ENCODE measurements at regions not wholly inside any gene's neighbourhood (a gene's known extent, or its start where the extent isn't known, plus 50 kb on each side); places are given as distances from the start of the nearest gene placed in this dataset.

DNA sequence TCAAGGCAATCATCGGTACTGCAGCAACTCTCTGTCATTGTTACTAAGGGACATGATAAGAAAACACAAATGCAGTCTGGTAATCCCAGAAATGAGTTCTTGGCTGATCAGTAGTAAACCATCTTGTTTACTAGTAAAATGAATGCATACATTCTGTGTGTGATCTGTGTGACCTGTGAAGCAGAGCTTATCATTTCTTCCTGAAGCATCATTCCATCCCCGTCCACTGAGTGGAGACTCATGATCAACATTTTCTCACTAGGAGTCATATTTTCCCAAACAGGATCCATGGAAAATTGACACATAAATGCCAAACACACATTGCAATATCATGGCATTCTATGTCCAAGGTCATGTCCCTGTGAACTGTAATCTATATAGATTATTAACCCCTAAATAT, 226.1 kb downstream of the ANKRD50 start:
- 100% methylated on average over 2 of the region's 2 CpGs for WGBS (ENCODE audit: insufficient coverage, low lambda C conversion rate)
- no peaks in the 10 kb centered on the region for H3K9me3 ChIP-seq (ENCODE audit: control insufficient read depth, low read depth, low read length)

DNA sequence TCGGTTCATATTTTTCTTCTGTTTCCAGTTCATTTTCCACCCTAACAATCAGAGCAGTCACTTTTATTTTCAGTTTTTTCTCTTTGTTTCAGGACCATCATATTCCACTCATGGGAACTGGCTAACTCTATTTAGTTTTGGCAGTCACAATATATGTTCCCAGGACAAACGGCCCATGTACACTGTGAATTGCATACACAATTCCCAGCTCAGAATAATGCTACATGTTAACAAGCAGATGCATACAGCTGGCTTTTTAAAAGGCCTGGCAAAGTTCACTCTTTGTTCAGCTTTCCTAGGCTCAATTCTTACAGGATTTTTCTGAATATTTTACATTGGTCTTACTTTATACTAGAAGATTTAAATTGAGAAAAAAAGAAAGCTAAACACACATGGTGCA, 224.9 kb downstream of the ANKRD50 start:
- H3K36me3 ChIP-seq (ENCODE audit: control insufficient read depth, insufficient read depth, low read length), result no peaks in the 10 kb centered on the region
- H3K27ac ChIP-seq (ENCODE audit: low read length), result no peak overlapping the region
- H3K4me1 ChIP-seq (ENCODE audit: control insufficient read depth, insufficient read depth, low read length), result no peaks in the 10 kb centered on the region
- H3K9me3 ChIP-seq (ENCODE audit: control insufficient read depth, low read depth, low read length), result no peaks in the 10 kb centered on the region
- DNase-seq, result no peak
- no peaks in the 10 kb centered on the region for H3K27me3 ChIP-seq (ENCODE audit: control insufficient read depth, insufficient read depth, low read length)
- no peak overlapping the region for H3K4me3 ChIP-seq (ENCODE audit: low read length)
- WGBS (ENCODE audit: insufficient coverage, low lambda C conversion rate), result 100% methylated on average over 1 of the region's 2 CpGs

More for the DNA sequence above, 226.1 kb downstream of the ANKRD50 start:
- no peak overlapping the region for H3K27ac ChIP-seq (ENCODE audit: low read length)
- no peaks in the 10 kb centered on the region for H3K4me1 ChIP-seq (ENCODE audit: control insufficient read depth, insufficient read depth, low read length)
- H3K4me3 ChIP-seq (ENCODE audit: low read length), result no peak overlapping the region
- H3K36me3 ChIP-seq (ENCODE audit: control insufficient read depth, insufficient read depth, low read length), result no peaks in the 10 kb centered on the region
- H3K27me3 ChIP-seq (ENCODE audit: control insufficient read depth, insufficient read depth, low read length), result no peaks in the 10 kb centered on the region
- no peak for DNase-seq

DNA sequence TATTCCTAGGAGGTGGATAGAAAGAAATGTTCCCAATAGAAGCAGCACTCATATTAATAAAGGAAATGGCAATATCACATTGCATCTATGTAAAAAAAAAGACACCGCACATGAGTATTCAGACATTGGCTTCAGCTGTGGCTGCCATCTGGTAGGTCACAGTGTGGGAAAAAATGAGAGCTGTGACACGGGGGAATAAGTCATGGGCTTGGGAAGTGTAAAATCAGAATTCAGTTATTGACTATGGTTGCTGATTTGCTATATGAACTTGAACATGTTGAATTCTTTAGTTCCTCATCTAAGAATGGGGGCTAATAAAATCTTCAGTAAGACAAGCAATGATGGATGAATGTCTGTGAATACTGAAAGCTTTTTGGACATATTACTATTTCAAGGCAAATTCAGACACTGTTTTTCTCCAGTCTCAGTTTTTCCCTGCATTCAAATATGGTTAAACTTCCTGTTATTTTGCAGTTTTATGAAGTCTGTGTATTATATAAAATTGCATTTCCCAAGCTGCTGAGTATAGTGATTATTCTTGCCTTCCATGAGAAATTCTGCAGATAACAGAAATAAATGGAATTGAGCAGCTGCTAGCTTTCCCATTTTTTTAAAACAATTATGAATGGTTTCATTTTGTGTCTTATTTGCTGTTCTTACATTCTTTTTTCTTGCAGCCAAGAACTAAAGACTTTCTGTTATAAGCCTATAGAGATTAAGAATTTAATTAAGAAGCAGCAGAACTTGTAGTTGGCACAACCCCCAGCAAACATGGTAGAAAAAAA, 221.0 kb downstream of the ANKRD50 start:
- Histone ChIP-seq H3K36me3 (ENCODE audit: control insufficient read depth, insufficient read depth, low read length) (no peaks in the 10 kb centered on the region), H3K4me3 (ENCODE audit: low read length) (no peak overlapping the region), H3K27ac (ENCODE audit: low read length) (no peak overlapping the region), H3K27me3 (ENCODE audit: control insufficient read depth, insufficient read depth, low read length) (no peaks in the 10 kb centered on the region), H3K9me3 (ENCODE audit: control insufficient read depth, low read depth, low read length) (no peaks in the 10 kb centered on the region), H3K4me1 (ENCODE audit: control insufficient read depth, insufficient read depth, low read length) (no peaks in the 10 kb centered on the region)
- no peak for DNase-seq
- 100% methylated on average over 1 of the region's 2 CpGs for WGBS (ENCODE audit: insufficient coverage, low lambda C conversion rate)

DNA sequence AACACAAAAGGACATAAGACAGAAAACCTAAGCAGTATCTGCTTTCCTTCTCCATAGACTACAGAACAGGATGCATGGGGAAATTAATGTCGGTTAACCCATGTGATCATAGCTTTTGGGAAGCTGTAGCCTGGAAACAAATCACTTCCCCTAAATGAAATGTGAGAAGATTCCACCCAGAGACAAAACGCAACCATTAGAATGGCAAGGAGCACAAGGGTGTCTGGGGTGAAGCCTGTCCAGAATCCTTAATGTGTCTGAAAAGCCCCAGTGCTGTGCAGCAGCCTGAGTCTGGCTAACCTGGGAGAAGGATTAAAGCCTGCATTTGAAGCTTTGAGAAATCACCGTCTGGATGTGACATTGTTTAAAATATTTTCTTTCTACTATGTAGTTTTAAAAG, 213.3 kb downstream of the ANKRD50 start:
- H3K36me3 ChIP-seq (ENCODE audit: control insufficient read depth, insufficient read depth, low read length), result no peaks in the 10 kb centered on the region
- H3K4me1 ChIP-seq (ENCODE audit: control insufficient read depth, insufficient read depth, low read length), result no peaks in the 10 kb centered on the region
- WGBS (ENCODE audit: insufficient coverage, low lambda C conversion rate), result 67% methylated on average over 1 of the region's 3 CpGs
- peak in 1 of 2 donors; percentile 12 for DNase-seq
- no peak overlapping the region for H3K4me3 ChIP-seq (ENCODE audit: low read length)
- no peak overlapping the region for H3K27ac ChIP-seq (ENCODE audit: low read length)
- no peaks in the 10 kb centered on the region for H3K9me3 ChIP-seq (ENCODE audit: control insufficient read depth, low read depth, low read length)
- no peaks in the 10 kb centered on the region for H3K27me3 ChIP-seq (ENCODE audit: control insufficient read depth, insufficient read depth, low read length)

DNA sequence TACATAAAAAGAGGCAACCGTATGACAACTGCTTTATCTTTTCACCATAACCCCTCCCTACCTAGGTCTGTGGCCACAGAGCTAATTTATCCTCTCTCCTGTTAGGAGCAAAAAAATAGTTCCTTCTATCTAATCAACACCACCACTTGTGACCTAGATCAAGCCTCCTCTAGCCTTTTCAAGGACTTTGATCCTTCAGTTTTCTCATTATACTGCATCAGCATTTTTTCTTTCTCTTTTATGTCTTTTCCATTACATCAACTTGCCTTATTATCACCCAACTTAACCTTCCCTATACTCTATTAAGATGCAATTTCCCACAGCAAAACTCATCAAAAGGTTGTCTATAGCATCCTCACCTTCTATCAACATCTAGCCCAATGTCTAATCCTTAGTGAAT, 211.0 kb downstream of the ANKRD50 start:
- H3K4me1 ChIP-seq (ENCODE audit: control insufficient read depth, insufficient read depth, low read length), result no peaks in the 10 kb centered on the region
- H3K4me3 ChIP-seq (ENCODE audit: low read length), result no peak overlapping the region
- peak; percentile 43 to 66 for DNase-seq
- H3K9me3 ChIP-seq (ENCODE audit: control insufficient read depth, low read depth, low read length), result no peaks in the 10 kb centered on the region
- H3K36me3 ChIP-seq (ENCODE audit: control insufficient read depth, insufficient read depth, low read length), result no peaks in the 10 kb centered on the region
- no peaks in the 10 kb centered on the region for H3K27me3 ChIP-seq (ENCODE audit: control insufficient read depth, insufficient read depth, low read length)
- WGBS (ENCODE audit: insufficient coverage, low lambda C conversion rate), result no CpG with 5 or more reads among the region's 1 CpG
- H3K27ac ChIP-seq (ENCODE audit: low read length), result no peak overlapping the region

DNA sequence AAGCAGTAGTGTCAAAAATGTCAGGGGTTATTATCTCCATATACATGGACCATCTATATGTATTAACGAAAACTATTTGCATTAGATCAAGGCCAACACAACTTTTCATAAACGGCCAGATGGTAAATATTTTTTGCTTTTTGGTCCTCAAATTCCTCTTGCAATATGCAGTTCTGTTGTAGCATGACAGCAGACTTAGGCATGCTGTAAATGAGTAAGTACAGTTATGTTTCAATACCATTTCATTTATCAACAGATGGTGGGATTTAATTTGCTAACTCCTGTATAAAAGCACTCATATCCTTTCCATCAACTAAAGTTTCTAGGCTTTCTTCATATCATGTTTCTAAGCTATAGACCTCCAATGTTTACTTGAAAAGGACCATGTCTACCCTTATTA, 208.1 kb downstream of the ANKRD50 start:
- no peak for DNase-seq
- no peak overlapping the region for H3K4me3 ChIP-seq (ENCODE audit: low read length)
- H3K27me3 ChIP-seq (ENCODE audit: control insufficient read depth, insufficient read depth, low read length), result no peaks in the 10 kb centered on the region
- no peaks in the 10 kb centered on the region for H3K36me3 ChIP-seq (ENCODE audit: control insufficient read depth, insufficient read depth, low read length)
- no peak overlapping the region for H3K27ac ChIP-seq (ENCODE audit: low read length)
- no peaks in the 10 kb centered on the region for H3K4me1 ChIP-seq (ENCODE audit: control insufficient read depth, insufficient read depth, low read length)
- WGBS (ENCODE audit: insufficient coverage, low lambda C conversion rate), result 67% methylated on average over 2 of the region's 2 CpGs
- no peaks in the 10 kb centered on the region for H3K9me3 ChIP-seq (ENCODE audit: control insufficient read depth, low read depth, low read length)

DNA sequence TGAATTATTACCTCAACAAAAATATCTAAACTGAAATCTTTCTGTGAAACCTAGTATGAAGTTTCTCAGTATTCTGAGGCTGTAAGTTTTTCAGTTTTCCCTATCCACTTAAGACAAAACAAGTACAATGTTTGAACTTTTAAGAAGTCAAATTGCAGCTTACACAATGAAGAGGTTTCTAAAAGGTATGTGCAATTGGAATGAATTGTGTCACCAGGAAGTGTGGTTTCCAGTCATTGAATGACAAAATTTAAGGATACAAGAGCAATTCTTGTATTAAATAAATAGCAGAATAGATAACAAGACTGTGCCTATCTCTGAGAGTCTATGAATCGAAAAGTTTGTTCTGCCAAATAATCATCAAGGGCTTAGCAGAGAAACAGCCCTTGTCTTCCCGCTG, 207.3 kb downstream of the ANKRD50 start:
- Histone ChIP-seq H3K36me3 (ENCODE audit: control insufficient read depth, insufficient read depth, low read length) (no peaks in the 10 kb centered on the region), H3K27me3 (ENCODE audit: control insufficient read depth, insufficient read depth, low read length) (no peaks in the 10 kb centered on the region), H3K4me1 (ENCODE audit: control insufficient read depth, insufficient read depth, low read length) (no peaks in the 10 kb centered on the region), H3K4me3 (ENCODE audit: low read length) (no peak overlapping the region), H3K9me3 (ENCODE audit: control insufficient read depth, low read depth, low read length) (no peaks in the 10 kb centered on the region), H3K27ac (ENCODE audit: low read length) (no peak overlapping the region)
- no peak for DNase-seq
- WGBS (ENCODE audit: insufficient coverage, low lambda C conversion rate), result no CpG with 5 or more reads among the region's 2 CpGs

DNA sequence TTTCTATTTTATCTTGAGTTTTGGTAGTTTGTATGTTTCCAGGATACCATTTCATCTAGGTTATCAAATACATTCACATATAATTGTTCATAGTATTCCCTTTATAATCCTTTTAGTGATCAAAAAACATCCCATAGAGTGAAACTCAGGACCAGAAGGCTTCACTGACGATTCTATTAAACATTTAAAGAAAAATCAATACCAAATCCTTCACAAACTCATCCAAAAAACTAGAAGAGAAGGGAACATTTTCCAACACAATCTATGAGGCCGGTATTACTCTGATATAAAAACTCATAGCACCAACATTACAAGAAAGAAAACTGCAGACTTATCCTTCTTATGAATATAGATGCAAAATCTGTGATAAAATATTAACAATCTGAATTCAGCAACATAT, 203.4 kb downstream of the ANKRD50 start:
- Histone ChIP-seq H3K9me3 (ENCODE audit: control insufficient read depth, low read depth, low read length) (no peaks in the 10 kb centered on the region), H3K27me3 (ENCODE audit: control insufficient read depth, insufficient read depth, low read length) (no peaks in the 10 kb centered on the region), H3K4me3 (ENCODE audit: low read length) (no peak overlapping the region), H3K36me3 (ENCODE audit: control insufficient read depth, insufficient read depth, low read length) (no peaks in the 10 kb centered on the region), H3K4me1 (ENCODE audit: control insufficient read depth, insufficient read depth, low read length) (no peaks in the 10 kb centered on the region), H3K27ac (ENCODE audit: low read length) (no peak overlapping the region)
- no CpG with 5 or more reads among the region's 2 CpGs for whole genome bisulfite sequencing (ENCODE audit: insufficient coverage, low lambda C conversion rate)
- DNase-seq, result no peak

DNA sequence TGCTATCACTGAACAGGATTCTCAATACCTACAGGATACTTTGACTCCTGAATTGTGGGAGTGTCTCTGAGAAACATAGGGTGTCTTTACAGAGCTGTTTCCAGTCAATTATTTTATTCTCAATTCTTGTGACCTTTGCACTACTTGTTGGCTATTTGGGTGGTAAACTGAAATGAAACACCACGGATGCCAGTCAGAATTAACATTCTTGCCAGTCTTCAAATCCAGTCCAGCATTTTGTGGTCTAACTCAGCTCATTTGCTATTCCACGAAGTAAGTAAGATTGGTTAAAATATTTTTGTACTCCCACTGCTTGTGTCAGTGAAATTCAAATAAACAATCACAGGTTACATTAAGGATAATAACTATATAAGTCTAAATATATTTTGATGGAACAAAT, 197.9 kb downstream of the ANKRD50 start:
- Histone ChIP-seq H3K9me3 (ENCODE audit: control insufficient read depth, low read depth, low read length) (no peaks in the 10 kb centered on the region), H3K27me3 (ENCODE audit: control insufficient read depth, insufficient read depth, low read length) (no peaks in the 10 kb centered on the region), H3K4me1 (ENCODE audit: control insufficient read depth, insufficient read depth, low read length) (no peaks in the 10 kb centered on the region), H3K27ac (ENCODE audit: low read length) (no peak overlapping the region), H3K4me3 (ENCODE audit: low read length) (no peak overlapping the region), H3K36me3 (ENCODE audit: control insufficient read depth, insufficient read depth, low read length) (no peaks in the 10 kb centered on the region)
- DNase-seq, result no peak
- 80% methylated on average over 1 of the region's 2 CpGs for WGBS (ENCODE audit: insufficient coverage, low lambda C conversion rate)

DNA sequence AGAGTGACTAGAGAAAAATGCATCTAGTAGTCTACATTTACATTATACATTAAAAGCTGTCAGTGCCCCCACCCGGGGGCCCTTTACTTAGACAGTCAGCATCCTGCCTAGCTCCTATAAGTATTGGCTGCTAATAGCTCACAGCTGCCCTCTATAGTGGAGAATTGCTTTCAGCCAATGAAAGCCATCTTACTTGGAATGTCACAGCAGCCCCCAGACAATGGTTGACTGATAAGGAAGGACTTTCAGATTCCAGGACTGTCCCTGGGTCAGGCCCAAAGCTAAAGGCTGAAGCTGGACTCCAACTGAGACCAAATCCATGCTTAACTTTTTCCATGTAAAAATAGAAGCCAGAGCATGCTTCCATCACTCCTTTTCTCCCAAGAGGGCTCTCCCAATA, 196.9 kb downstream of the ANKRD50 start:
- H3K4me3 ChIP-seq (ENCODE audit: low read length), result no peak overlapping the region
- H3K27me3 ChIP-seq (ENCODE audit: control insufficient read depth, insufficient read depth, low read length), result no peaks in the 10 kb centered on the region
- no peak for DNase-seq
- no peak overlapping the region for H3K27ac ChIP-seq (ENCODE audit: low read length)
- no CpG with 5 or more reads among the region's 1 CpG for WGBS (ENCODE audit: insufficient coverage, low lambda C conversion rate)
- no peaks in the 10 kb centered on the region for H3K36me3 ChIP-seq (ENCODE audit: control insufficient read depth, insufficient read depth, low read length)
- no peaks in the 10 kb centered on the region for H3K4me1 ChIP-seq (ENCODE audit: control insufficient read depth, insufficient read depth, low read length)
- no peaks in the 10 kb centered on the region for H3K9me3 ChIP-seq (ENCODE audit: control insufficient read depth, low read depth, low read length)

DNA sequence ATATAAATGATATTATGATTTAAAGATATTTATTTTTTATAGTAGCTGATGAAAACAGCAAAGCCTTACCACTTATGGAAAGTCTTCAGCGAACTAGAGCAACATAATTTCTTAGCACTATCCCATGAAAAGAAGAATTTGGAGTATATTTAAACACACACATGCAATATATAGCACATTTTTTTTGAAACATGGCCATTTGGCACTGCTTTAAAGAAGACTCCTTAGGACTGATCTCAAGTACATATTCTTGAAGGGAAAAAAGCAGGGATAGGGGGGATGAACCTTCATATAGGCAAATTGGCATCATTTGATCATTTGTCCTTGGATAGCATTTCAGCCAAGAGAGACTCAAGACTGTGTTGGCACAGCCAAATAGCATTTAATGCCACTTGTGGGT, 193.3 kb downstream of the ANKRD50 start:
- H3K4me1 ChIP-seq (ENCODE audit: control insufficient read depth, insufficient read depth, low read length), result no peaks in the 10 kb centered on the region

More for the DNA sequence above, 193.3 kb downstream of the ANKRD50 start:
- Histone ChIP-seq H3K27ac (ENCODE audit: low read length) (no peak overlapping the region), H3K4me3 (ENCODE audit: low read length) (no peak overlapping the region), H3K9me3 (ENCODE audit: control insufficient read depth, low read depth, low read length) (no peaks in the 10 kb centered on the region), H3K36me3 (ENCODE audit: control insufficient read depth, insufficient read depth, low read length) (no peaks in the 10 kb centered on the region), H3K27me3 (ENCODE audit: control insufficient read depth, insufficient read depth, low read length) (no peaks in the 10 kb centered on the region)
- DNase-seq, result no peak
- 100% methylated on average over 1 of the region's 1 CpG for WGBS (ENCODE audit: insufficient coverage, low lambda C conversion rate)

Data from large intestine (tissue), 3 donors.